Renal pelvis (tissue), 1 donor: ENCODE measurements at regions not wholly inside any gene's neighbourhood (a gene's known extent, or its start where the extent isn't known, plus 50 kb on each side); places are given as distances from the start of the nearest gene placed in this dataset.

ENCODE experiments used
- DNase-seq: peaks from one replicate; pipeline ENCODE4 v3.0.0-alpha.2; 2013

GRCh38 chr12:130074661-130075406 is 87.4 kb upstream of the FZD10 start:
- no peak for DNase-seq

- DNase-seq = no peak
Observed at GRCh38 chr12:130075497-130076076, 86.7 kb upstream of the FZD10 start.

- DNase-seq = no peak
Observed at GRCh38 chr12:130076126-130076525, 86.1 kb upstream of the FZD10 start.

GRCh38 chr12:130076752-130077151 is 85.5 kb upstream of the FZD10 start:
- DNase-seq = no peak

- DNase-seq = no peak
Observed at GRCh38 chr12:130078852-130079251, 83.4 kb upstream of the FZD10 start.

GRCh38 chr12:130079279-130079678 is 83.0 kb upstream of the FZD10 start:
- DNase-seq = no peak

GRCh38 chr12:130080205-130080604 is 82.1 kb upstream of the FZD10 start:
- no peak for DNase-seq

GRCh38 chr12:130081117-130081805 is 81.0 kb upstream of the FZD10 start:
- DNase-seq = no peak

GRCh38 chr12:130083002-130083401 is 79.3 kb upstream of the FZD10 start:
- no peak for DNase-seq

- DNase-seq = no peak
Observed at GRCh38 chr12:130083734-130084133, 78.5 kb upstream of the FZD10 start.

GRCh38 chr12:130084359-130084758 is 77.9 kb upstream of the FZD10 start:
- DNase-seq = no peak

GRCh38 chr12:130086248-130086647 is 76.0 kb upstream of the FZD10 start:
- DNase-seq = no peak

- no peak for DNase-seq
Observed at GRCh38 chr12:130086797-130087196, 75.5 kb upstream of the FZD10 start.

GRCh38 chr12:130087222-130087621 is 75.0 kb upstream of the FZD10 start:
- no peak for DNase-seq

GRCh38 chr12:130088504-130088903 is 73.8 kb upstream of the FZD10 start:
- no peak for DNase-seq

- no peak for DNase-seq
Observed at GRCh38 chr12:130090542-130090941, 71.7 kb upstream of the FZD10 start.

- no peak for DNase-seq
Observed at GRCh38 chr12:130093380-130093779, 68.9 kb upstream of the FZD10 start.

- DNase-seq = no peak
Observed at GRCh38 chr12:130097342-130097741, 64.9 kb upstream of the FZD10 start.

- no peak for DNase-seq
Observed at GRCh38 chr12:130097798-130098255, 64.4 kb upstream of the FZD10 start.

- DNase-seq = no peak
Observed at GRCh38 chr12:130098301-130099005, 63.8 kb upstream of the FZD10 start.

GRCh38 chr12:130100634-130101362 is 61.5 kb upstream of the FZD10 start:
- DNase-seq = no peak

GRCh38 chr12:130101370-130101769 is 60.9 kb upstream of the FZD10 start:
- no peak for DNase-seq
